ENCODE measurements at regions not wholly inside any gene's neighbourhood (a gene's known extent, or its start where the extent isn't known, plus 50 kb on each side); places are given as distances from the start of the nearest gene placed in this dataset.

DNA sequence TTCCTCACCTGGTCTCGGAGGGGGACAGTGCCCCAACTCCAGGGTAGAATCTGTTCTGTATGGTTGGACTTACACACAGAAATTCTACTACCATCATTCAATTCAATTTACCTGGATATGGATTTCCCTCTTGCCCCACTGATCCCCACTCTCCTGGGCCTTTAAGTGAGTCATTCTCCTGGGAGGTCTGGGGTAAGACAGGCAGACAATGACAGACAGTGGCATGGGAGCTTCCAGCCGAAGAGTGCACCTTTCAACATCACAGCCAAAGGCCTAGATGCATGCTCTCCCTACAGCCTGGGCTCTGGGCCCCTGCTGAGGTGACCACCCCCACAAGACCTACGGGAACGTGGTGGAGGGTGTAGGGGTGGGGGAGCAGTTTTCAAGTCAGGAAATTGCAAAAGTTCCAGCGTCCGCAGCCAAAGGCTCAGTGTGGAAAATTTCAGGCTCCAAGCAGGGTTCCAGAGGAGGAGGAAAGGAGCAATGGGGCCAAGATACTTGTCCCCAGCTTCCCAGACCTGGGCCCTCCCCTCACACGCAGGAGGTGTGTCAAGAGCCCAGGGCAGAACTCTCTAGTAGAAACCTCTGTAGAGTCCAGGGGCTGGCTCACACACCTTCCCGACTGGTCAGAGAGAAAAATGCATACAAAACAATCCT, 296.4 kb downstream of the CYP26B1 start:
- TF ChIP-seq, protein P1, sequence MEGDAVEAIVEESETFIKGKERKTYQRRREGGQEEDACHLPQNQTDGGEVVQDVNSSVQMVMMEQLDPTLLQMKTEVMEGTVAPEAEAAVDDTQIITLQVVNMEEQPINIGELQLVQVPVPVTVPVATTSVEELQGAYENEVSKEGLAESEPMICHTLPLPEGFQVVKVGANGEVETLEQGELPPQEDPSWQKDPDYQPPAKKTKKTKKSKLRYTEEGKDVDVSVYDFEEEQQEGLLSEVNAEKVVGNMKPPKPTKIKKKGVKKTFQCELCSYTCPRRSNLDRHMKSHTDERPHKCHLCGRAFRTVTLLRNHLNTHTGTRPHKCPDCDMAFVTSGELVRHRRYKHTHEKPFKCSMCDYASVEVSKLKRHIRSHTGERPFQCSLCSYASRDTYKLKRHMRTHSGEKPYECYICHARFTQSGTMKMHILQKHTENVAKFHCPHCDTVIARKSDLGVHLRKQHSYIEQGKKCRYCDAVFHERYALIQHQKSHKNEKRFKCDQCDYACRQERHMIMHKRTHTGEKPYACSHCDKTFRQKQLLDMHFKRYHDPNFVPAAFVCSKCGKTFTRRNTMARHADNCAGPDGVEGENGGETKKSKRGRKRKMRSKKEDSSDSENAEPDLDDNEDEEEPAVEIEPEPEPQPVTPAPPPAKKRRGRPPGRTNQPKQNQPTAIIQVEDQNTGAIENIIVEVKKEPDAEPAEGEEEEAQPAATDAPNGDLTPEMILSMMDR (IDR thresholded peaks at IDR 0.05), result no peak
- no peak for TF ChIP-seq ZFX (IDR thresholded peaks at IDR 0.05; ENCODE audit: borderline replicate concordance)
